CD4-positive, alpha-beta T cell (primary cell): ENCODE measurements at regions not wholly inside any gene's neighbourhood (a gene's known extent, or its start where the extent isn't known, plus 50 kb on each side); places are given as distances from the start of the nearest gene placed in this dataset.

Source experiments
- ATAC-seq: fragments of 200-7000 bp; cut with Tn5 transposase; one replicate; pipeline ENCODE4 v1.10.0; 2022; ENCODE audit warnings: mild to moderate bottlenecking; ENCODE audit not compliant: poor library complexity
- CTCF ChIA-PET: fragments of 350-600 bp; sonication (Branson Sonifier 250); formaldehyde crosslinking; loops from one replicate; lab custom pipeline; 2021; ENCODE audit warnings: antibody characterized with exemption, inconsistent platforms; lab: Charles Lee
- POLR2A ChIA-PET: fragments of 350-600 bp; sonication (Branson Sonifier 250); formaldehyde crosslinking; loops from one replicate; lab custom pipeline; 2021; ENCODE audit warnings: antibody characterized with exemption, inconsistent platforms; lab: Charles Lee
- DNase-seq, 14 experiments: peaks; one replicate each; pipeline ENCODE4 v3.0.0-alpha.2; 2013 to 2020; ENCODE audit warnings: mixed read lengths in 2 of 14
- H3K27ac ChIP-seq, 2 donors: one replicate each; pipeline versions ENCODE4 v1.5.1 to v1.7.0; 2013; ENCODE audit warnings: low read length in 2 of 2, low read depth in 1 of 2, mild to moderate bottlenecking in 1 of 2
- H3K27me3 ChIP-seq, 2 experiments: 1 replicate in 1 of 2; 2 replicates in 1 of 2; pipeline versions ENCODE4 v1.6.1 to v1.7.0; 2013; ENCODE audit warnings: low read length in 2 of 2, control low read depth in 1 of 2, mild to moderate bottlenecking in 1 of 2, moderate library complexity in 1 of 2; ENCODE audit not compliant: insufficient read depth in 2 of 2, control insufficient read depth in 1 of 2
- H3K36me3 ChIP-seq: one replicate; pipeline ENCODE4 v1.6.1; 2013; ENCODE audit warnings: low read length, control low read depth; ENCODE audit not compliant: insufficient read depth
- H3K4me1 ChIP-seq: one replicate; pipeline ENCODE4 v1.6.1; 2013; ENCODE audit warnings: low read length, control low read depth; ENCODE audit not compliant: insufficient read depth
- H3K4me3 ChIP-seq: one replicate; pipeline ENCODE4 v1.5.1; 2013; ENCODE audit warnings: mild to moderate bottlenecking, low read length, moderate library complexity
- H3K9me3 ChIP-seq, 2 experiments: 1 replicate in 1 of 2; 2 replicates in 1 of 2; pipeline versions ENCODE4 v1.6.1 to v1.7.0; 2013; ENCODE audit warnings: low read length in 2 of 2, mild to moderate bottlenecking in 2 of 2, control low read depth in 1 of 2, moderate library complexity in 1 of 2; ENCODE audit not compliant: control insufficient read depth in 1 of 2, insufficient read depth in 1 of 2
- H3K27ac Mint-ChIP-seq: one replicate; pipeline ENCODE4 v1.8.0; 2020; ENCODE audit warnings: mixed read lengths
- H3K27me3 Mint-ChIP-seq: one replicate; pipeline ENCODE4 v1.8.0; 2021; ENCODE audit warnings: mixed read lengths
- H3K36me3 Mint-ChIP-seq: one replicate; pipeline ENCODE4 v1.8.0; 2021; ENCODE audit warnings: low read depth, mixed read lengths
- H3K4me1 Mint-ChIP-seq: one replicate; pipeline ENCODE4 v1.8.0; 2021; ENCODE audit warnings: low read depth, mixed read lengths
- H3K4me3 Mint-ChIP-seq: one replicate; pipeline ENCODE4 v1.8.0; 2020; ENCODE audit warnings: mild to moderate bottlenecking, mixed read lengths
- H3K9me3 Mint-ChIP-seq: one replicate; pipeline ENCODE4 v1.8.0; 2020; ENCODE audit warnings: mixed read lengths
- CTCF ChIP-seq: fragments of 200-600 bp; IDR thresholded peaks from one replicate; pipeline ENCODE4 v1.8.0; 2022; ENCODE audit warnings: antibody characterized with exemption, mild to moderate bottlenecking
- intact Hi-C, 2 experiments: fragments of 100-400 bp; cut with DNase I in 1 of 2; cut with micrococcal nuclease in 1 of 2; formaldehyde crosslinking; loops; one replicate each; pipeline versions ENCODE4 v1.15.1 to v1.9.0; 2023 to 2025; cut with DNase I, micrococcal nuclease

GRCh38 chr7:26609082-26609481 lies 255.3 kb downstream of the SKAP2 start:
- no peaks in the 10 kb centered on the region for H3K9me3 ChIP-seq
- no peak for ATAC-seq
- H3K4me3 ChIP-seq = no peak overlapping the region
- H3K27me3 Mint-ChIP-seq = peaks cover 12% of the 10 kb centered on the region
- ChIA-PET CTCF (no interaction called here), POLR2A (no interaction called here)
- no peak for DNase-seq
- H3K4me1 ChIP-seq = no peaks in the 10 kb centered on the region
- no peak overlapping the region for H3K27ac Mint-ChIP-seq
- no peaks in the 10 kb centered on the region for H3K4me1 Mint-ChIP-seq
- no peak overlapping the region for H3K4me3 Mint-ChIP-seq
- H3K9me3 Mint-ChIP-seq = no peaks in the 10 kb centered on the region
- intact Hi-C loops = no loop called here
- H3K36me3 Mint-ChIP-seq = no peaks in the 10 kb centered on the region
- H3K36me3 ChIP-seq = no peaks in the 10 kb centered on the region
- H3K27ac ChIP-seq = no peak overlapping the region
- no peaks in the 10 kb centered on the region for H3K27me3 ChIP-seq
- no peak for TF ChIP-seq CTCF

- ChIA-PET POLR2A (no interaction called here), CTCF (no interaction called here)
- Histone ChIP-seq H3K4me1 (no peaks in the 10 kb centered on the region), H3K27me3 (no peaks in the 10 kb centered on the region), H3K36me3 (no peaks in the 10 kb centered on the region), H3K27ac (no peak overlapping the region), H3K9me3 (no peaks in the 10 kb centered on the region), H3K4me3 (no peak overlapping the region)
- ATAC-seq (no peak), DNase-seq (no peak)
- H3K27ac Mint-ChIP-seq = no peak overlapping the region
- H3K36me3 Mint-ChIP-seq = no peaks in the 10 kb centered on the region
- intact Hi-C loops = no loop called here
- H3K4me1 Mint-ChIP-seq = no peaks in the 10 kb centered on the region
- peaks cover 12% of the 10 kb centered on the region for H3K27me3 Mint-ChIP-seq
- H3K9me3 Mint-ChIP-seq = no peaks in the 10 kb centered on the region
- no peak for TF ChIP-seq CTCF
- no peak overlapping the region for H3K4me3 Mint-ChIP-seq
These were observed 254.9 kb downstream of the SKAP2 start for GRCh38 chr7:26609532-26609931.

- Histone ChIP-seq H3K36me3 (no peaks in the 10 kb centered on the region), H3K27me3 (no peaks in the 10 kb centered on the region), H3K4me1 (no peaks in the 10 kb centered on the region), H3K9me3 (no peaks in the 10 kb centered on the region), H3K4me3 (no peak overlapping the region), H3K27ac (no peak overlapping the region)
- intact Hi-C loops = no loop called here
- H3K4me1 Mint-ChIP-seq = no peaks in the 10 kb centered on the region
- H3K36me3 Mint-ChIP-seq = no peaks in the 10 kb centered on the region
- TF ChIP-seq CTCF = no peak
- H3K27ac Mint-ChIP-seq = no peak overlapping the region
- POLR2A ChIA-PET = no interaction called here
- H3K4me3 Mint-ChIP-seq = no peak overlapping the region
- DNase-seq (no peak), ATAC-seq (no peak)
- H3K9me3 Mint-ChIP-seq = no peaks in the 10 kb centered on the region
- H3K27me3 Mint-ChIP-seq = peaks cover 4% of the 10 kb centered on the region
- CTCF ChIA-PET = no interaction called here
These were observed 251.6 kb downstream of the SKAP2 start for GRCh38 chr7:26612742-26613141.
